K562 (cell line): ENCODE measurements at regions not wholly inside any gene's neighbourhood (a gene's known extent, or its start where the extent isn't known, plus 50 kb on each side); places are given as distances from the start of the nearest gene placed in this dataset.
A peak's percentile ranks its signal among the peaks of the same experiment; 100 is the strongest.

Source experiments
- MEF2A ChIP-seq: IDR thresholded peaks from 2 replicates; pipeline ENCODE4 v1.6.1; 2011; ENCODE audit warnings: low read depth, mild to moderate bottlenecking, low read length, moderate library complexity; ENCODE audit not compliant: control insufficient read depth
- MGA ChIP-seq: fragments of 450-650 bp; IDR thresholded peaks from 2 replicates; pipeline ENCODE4 v1.6.1; 2016; ENCODE audit warnings: mild to moderate bottlenecking, moderate library complexity
- ZBTB2 ChIP-seq: fragments of 450-650 bp; IDR thresholded peaks from 2 replicates; pipeline ENCODE4 v1.6.1; 2016; ENCODE audit warnings: antibody characterized with exemption
- ZNF592 ChIP-seq: fragments of 450-650 bp; IDR thresholded peaks from 2 replicates; pipeline ENCODE4 v1.6.1; 2017; ENCODE audit warnings: antibody characterized with exemption, mild to moderate bottlenecking

- peak; percentile 44 for TF ChIP-seq MGA
- TF ChIP-seq ZBTB2, result no peak
- 0 out of 2 replicates have a peak, but pooled peaks have one; percentile 15 for TF ChIP-seq ZNF592
- no peak for TF ChIP-seq MEF2A
- TF ChIP-seq, all 486 proteins: peak for 2
Measured at GRCh38 chr3:143200001-143200924, 80.7 kb downstream of the CHST2 start (continued).
